Testis (tissue), 2 donors: ENCODE measurements at regions not wholly inside any gene's neighbourhood (a gene's known extent, or its start where the extent isn't known, plus 50 kb on each side); places are given as distances from the start of the nearest gene placed in this dataset.

Experiments
- CTCF ChIP-seq, 3 experiments: fragments of 450-650 bp in 2 of 3; fragments of 200-600 bp in 1 of 3; sonication (generic) in 1 of 3; IDR thresholded peaks; one replicate each; pipeline ENCODE4 v1.5.1; 2016 to 2019; ENCODE audit warnings: antibody characterized with exemption in 3 of 3, mild to moderate bottlenecking in 2 of 3, moderate library complexity in 1 of 3
- POLR2A ChIP-seq: fragments of 450-650 bp; IDR thresholded peaks from one replicate; pipeline ENCODE4 v1.6.1; 2017; ENCODE audit warnings: antibody characterized with exemption, mild to moderate bottlenecking, moderate library complexity

- TF ChIP-seq POLR2A, result no peak
- no peak for TF ChIP-seq CTCF (IDR thresholded peaks at IDR 0.05)
Observed at GRCh38 chr18:73043611-73044010, 175.8 kb upstream of the NETO1 start.
